ENCODE measurements at regions not wholly inside any gene's neighbourhood (a gene's known extent, or its start where the extent isn't known, plus 50 kb on each side); places are given as distances from the start of the nearest gene placed in this dataset.

- no peak for DNase-seq
- H3K4me3 Mint-ChIP-seq = peak overlapping the region in 1 of 8 donors; percentile 52
- H3K9me3 Mint-ChIP-seq = peaks cover 0 to 7% (median 1%) of the 10 kb centered on the region in 7 donors
- H3K27me3 Mint-ChIP-seq = peaks cover 1 to 17% (median 13%) of the 10 kb centered on the region in 3 donors
- ATAC-seq (ENCODE audit: low read depth in 2 of 2) = no peak
- no peaks in the 10 kb centered on the region for H3K36me3 Mint-ChIP-seq
- H3K27ac Mint-ChIP-seq = peak overlapping the region in 1 of 6 donors; percentile 45
- no peaks in the 10 kb centered on the region for H3K4me1 Mint-ChIP-seq
Observed at GRCh38 chr17:33493566-33493965, 200.5 kb upstream of the ASIC2 start.

DNA sequence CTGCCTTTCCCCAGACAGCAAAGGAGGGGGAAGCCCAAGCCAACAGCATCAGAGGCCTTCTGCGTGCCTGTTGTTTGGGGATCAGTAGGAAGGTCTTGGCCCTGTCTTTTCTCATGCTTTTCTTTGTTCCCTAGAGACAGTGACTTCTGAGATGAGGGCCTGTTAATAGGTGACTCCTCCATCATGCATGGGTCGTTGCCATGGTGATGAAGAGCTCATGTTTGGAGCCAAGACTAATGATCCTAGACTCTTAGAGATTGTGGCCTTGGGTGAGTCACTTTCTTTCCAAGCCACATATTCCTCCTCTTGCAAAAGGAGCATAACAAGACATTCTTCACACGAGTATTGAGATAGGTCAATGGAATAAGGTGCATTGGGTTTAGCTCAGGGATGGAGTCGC is 201.1 kb upstream of the ASIC2 start:
- Mint-ChIP-seq H3K4me1 (no peaks in the 10 kb centered on the region), H3K27ac (no peak overlapping the region), H3K36me3 (no peaks in the 10 kb centered on the region), H3K9me3 (peaks cover 0 to 7% (median 1%) of the 10 kb centered on the region in 7 donors), H3K4me3 (no peak overlapping the region), H3K27me3 (peaks cover 4 to 18% (median 13%) of the 10 kb centered on the region in 3 donors)
- ATAC-seq (ENCODE audit: low read depth in 2 of 2) (no peak), DNase-seq (no peak)

DNA sequence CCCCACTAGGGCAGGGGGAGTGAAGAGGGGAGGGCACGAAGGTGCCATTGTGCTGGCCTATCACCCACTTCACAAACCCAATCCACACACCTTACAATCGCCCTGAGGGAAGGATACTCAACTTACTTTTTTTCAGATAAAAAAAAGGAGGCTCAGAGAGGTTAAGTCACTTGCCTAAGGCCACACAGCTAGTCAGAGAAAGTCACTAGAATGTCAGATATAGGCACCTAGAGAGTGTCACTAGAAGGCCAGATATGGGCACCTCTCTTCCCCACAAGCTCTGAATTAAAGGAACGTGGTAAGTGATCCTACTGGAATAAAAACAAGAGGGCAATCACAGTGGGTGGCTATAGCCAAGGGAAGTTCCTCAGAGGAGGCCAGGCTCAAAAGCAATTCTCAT is 204.5 kb upstream of the ASIC2 start:
- H3K9me3 Mint-ChIP-seq = peaks cover 0 to 3% (median 0%) of the 10 kb centered on the region in 7 donors
- DNase-seq (no peak), ATAC-seq (ENCODE audit: low read depth in 2 of 2) (no peak)
- peaks cover 4 to 14% (median 14%) of the 10 kb centered on the region in 3 donors for H3K27me3 Mint-ChIP-seq
- no peaks in the 10 kb centered on the region for H3K36me3 Mint-ChIP-seq
- no peaks in the 10 kb centered on the region for H3K4me1 Mint-ChIP-seq
- no peak overlapping the region for H3K4me3 Mint-ChIP-seq
- H3K27ac Mint-ChIP-seq = no peak overlapping the region

DNA sequence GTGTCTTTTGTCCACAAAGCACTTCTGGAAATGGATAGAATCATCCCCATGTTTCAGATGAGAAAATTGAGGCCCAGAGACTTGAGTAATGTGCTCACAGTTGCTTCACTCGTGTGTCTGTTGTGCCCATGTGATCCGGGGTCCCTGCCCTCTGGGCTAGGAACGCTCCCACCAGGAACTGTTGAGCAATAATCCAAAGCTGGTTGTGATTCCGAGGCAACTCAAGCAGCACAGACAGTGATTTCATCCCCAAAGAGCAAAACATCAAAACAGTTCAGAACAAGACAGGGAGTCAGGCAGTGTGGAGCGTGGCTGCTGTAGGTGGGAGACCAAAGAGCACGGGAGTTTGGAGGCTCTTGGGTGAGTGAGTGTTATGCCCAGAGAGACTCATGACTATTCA is 205.0 kb upstream of the ASIC2 start:
- Mint-ChIP-seq H3K4me1 (no peaks in the 10 kb centered on the region), H3K36me3 (no peaks in the 10 kb centered on the region), H3K4me3 (no peak overlapping the region), H3K27me3 (peaks cover 4 to 14% (median 14%) of the 10 kb centered on the region in 3 donors), H3K9me3 (peaks cover 0 to 4% (median 0%) of the 10 kb centered on the region in 7 donors), H3K27ac (no peak overlapping the region)
- no peak for DNase-seq
- ATAC-seq (ENCODE audit: low read depth in 2 of 2) = no peak

DNA sequence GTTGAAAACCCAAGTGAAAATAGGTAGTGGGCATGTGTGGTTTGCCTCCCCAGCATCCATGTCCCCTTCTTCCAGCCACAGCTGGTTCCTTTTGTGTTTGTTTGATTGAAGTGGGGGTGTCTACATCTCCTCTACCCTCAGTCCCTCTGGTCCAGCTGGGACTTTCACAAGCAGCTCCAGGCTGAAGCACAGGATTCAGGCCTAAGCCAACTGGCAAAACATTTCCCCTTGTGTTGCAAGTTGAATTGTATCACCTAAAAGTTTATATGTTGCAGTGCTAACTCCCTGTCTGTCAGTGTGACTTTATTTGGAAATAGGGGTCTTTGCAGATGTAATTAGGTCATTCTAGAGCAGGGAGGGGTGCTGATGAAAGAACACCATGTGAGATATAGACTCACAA is 205.9 kb upstream of the ASIC2 start:
- H3K36me3 Mint-ChIP-seq = no peaks in the 10 kb centered on the region
- no peak overlapping the region for H3K27ac Mint-ChIP-seq
- peaks cover 4 to 14% (median 14%) of the 10 kb centered on the region in 3 donors for H3K27me3 Mint-ChIP-seq
- H3K9me3 Mint-ChIP-seq = peaks cover 0 to 7% (median 0%) of the 10 kb centered on the region in 7 donors
- no peaks in the 10 kb centered on the region for H3K4me1 Mint-ChIP-seq
- no peak for ATAC-seq (ENCODE audit: low read depth in 2 of 2)
- H3K4me3 Mint-ChIP-seq = no peak overlapping the region
- DNase-seq = no peak

- Mint-ChIP-seq H3K27me3 (peaks cover 7 to 14% (median 14%) of the 10 kb centered on the region in 3 donors), H3K4me1 (no peaks in the 10 kb centered on the region), H3K27ac (no peak overlapping the region), H3K4me3 (no peak overlapping the region), H3K9me3 (peaks cover 0 to 7% (median 0%) of the 10 kb centered on the region in 7 donors), H3K36me3 (no peaks in the 10 kb centered on the region)
- ATAC-seq (ENCODE audit: low read depth in 2 of 2) = no peak
- no peak for DNase-seq
Observed at GRCh38 chr17:33500151-33500550, 207.1 kb upstream of the ASIC2 start.

DNA sequence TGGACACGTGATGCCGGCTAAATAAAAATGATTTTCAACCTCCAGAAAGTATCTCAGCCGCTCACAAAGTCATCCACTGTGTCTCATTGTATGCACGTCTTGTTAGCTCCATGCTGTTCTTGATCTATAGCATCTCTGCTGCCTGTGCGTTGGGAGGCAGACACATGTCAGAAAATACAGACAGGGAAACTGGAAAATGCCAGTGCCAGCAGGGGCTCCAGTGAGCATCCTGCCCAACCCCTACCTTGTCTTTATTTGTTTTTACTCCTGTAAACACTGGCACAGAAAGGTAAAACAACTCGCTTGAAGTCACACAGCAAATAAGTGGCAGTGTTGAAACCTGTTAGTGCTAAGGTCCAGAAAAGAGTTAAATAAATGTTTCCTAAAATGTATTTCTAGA is 208.1 kb upstream of the ASIC2 start:
- DNase-seq (no peak), ATAC-seq (ENCODE audit: low read depth in 2 of 2) (no peak)
- H3K9me3 Mint-ChIP-seq = peaks cover 0 to 7% (median 0%) of the 10 kb centered on the region in 7 donors
- H3K27me3 Mint-ChIP-seq = peaks cover 7 to 19% (median 14%) of the 10 kb centered on the region in 3 donors
- no peaks in the 10 kb centered on the region for H3K36me3 Mint-ChIP-seq
- no peak overlapping the region for H3K27ac Mint-ChIP-seq
- H3K4me1 Mint-ChIP-seq = no peaks in the 10 kb centered on the region
- no peak overlapping the region for H3K4me3 Mint-ChIP-seq

DNA sequence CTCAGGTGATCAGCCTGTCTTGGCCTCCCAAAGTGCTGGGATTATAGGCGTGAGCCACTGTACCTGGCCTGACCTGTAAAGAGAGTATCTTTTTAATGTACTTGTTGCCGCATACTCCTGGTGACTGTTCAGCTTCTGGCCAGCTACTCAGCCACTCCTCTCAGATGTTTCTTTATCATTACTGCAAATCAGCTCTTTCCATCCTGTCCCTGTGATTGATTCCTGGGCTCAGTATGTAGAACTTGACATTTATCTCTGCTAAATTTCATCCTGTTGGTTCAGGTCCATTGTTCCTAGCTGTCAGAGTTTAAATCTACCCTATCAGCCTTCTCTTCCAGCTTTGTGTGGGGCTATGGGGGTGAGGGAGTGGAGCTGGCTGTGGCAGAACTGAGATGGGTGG is 211.5 kb upstream of the ASIC2 start:
- no peaks in the 10 kb centered on the region for H3K36me3 Mint-ChIP-seq
- no peak for DNase-seq
- ATAC-seq (ENCODE audit: low read depth in 2 of 2) = no peak
- no peak overlapping the region for H3K27ac Mint-ChIP-seq
- H3K4me1 Mint-ChIP-seq = no peaks in the 10 kb centered on the region
- peaks cover 0 to 5% (median 0%) of the 10 kb centered on the region in 7 donors for H3K9me3 Mint-ChIP-seq
- peaks cover 11 to 13% (median 13%) of the 10 kb centered on the region in 3 donors for H3K27me3 Mint-ChIP-seq
- no peak overlapping the region for H3K4me3 Mint-ChIP-seq

- Mint-ChIP-seq H3K27ac (no peak overlapping the region), H3K9me3 (peaks cover 0 to 9% (median 2%) of the 10 kb centered on the region in 7 donors), H3K27me3 (peaks cover 6 to 11% (median 8%) of the 10 kb centered on the region in 3 donors), H3K36me3 (no peaks in the 10 kb centered on the region), H3K4me1 (no peaks in the 10 kb centered on the region), H3K4me3 (no peak overlapping the region)
- no peak for DNase-seq
- ATAC-seq (ENCODE audit: low read depth in 2 of 2) = no peak
Observed at GRCh38 chr17:33506889-33507650, 214.0 kb upstream of the ASIC2 start.

GRCh38 chr17:33508215-33508614 is 215.1 kb upstream of the ASIC2 start:
- Mint-ChIP-seq H3K9me3 (peaks cover 0 to 13% (median 0%) of the 10 kb centered on the region in 7 donors), H3K36me3 (no peaks in the 10 kb centered on the region), H3K4me3 (no peak overlapping the region), H3K27ac (no peak overlapping the region), H3K27me3 (peaks cover 6 to 11% (median 8%) of the 10 kb centered on the region in 3 donors), H3K4me1 (no peaks in the 10 kb centered on the region)
- DNase-seq (no peak), ATAC-seq (ENCODE audit: low read depth in 2 of 2) (no peak)

DNA sequence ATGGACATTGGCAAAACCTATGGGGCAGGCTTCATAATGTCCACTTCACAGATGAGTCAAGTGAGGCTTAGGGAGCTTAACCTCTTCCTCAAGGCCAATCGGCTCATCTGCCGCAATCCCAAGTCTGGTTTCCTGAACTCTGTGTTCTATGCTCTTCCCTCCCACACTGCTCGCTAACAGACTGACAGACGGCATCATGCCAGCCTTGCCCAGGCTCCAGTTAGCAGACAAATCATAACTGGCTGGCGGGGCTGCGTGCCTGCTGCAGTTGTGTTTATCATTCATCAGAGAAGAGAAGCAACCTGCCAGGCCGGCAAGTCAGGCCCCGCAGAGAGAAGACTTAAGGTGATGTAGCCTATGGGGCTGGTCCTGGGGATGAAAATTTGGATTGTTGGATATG is 216.2 kb upstream of the ASIC2 start:
- ATAC-seq (ENCODE audit: low read depth in 2 of 2) = no peak
- no peak for DNase-seq

GRCh38 chr17:33511670-33512069 is 218.6 kb upstream of the ASIC2 start:
- DNase-seq = no peak
- H3K4me1 Mint-ChIP-seq = no peaks in the 10 kb centered on the region
- no peaks in the 10 kb centered on the region for H3K36me3 Mint-ChIP-seq
- no peak for ATAC-seq (ENCODE audit: low read depth in 2 of 2)
- H3K27ac Mint-ChIP-seq = peak overlapping the region in 1 of 6 donors; percentile 25
- peaks cover 0 to 12% (median 3%) of the 10 kb centered on the region in 7 donors for H3K9me3 Mint-ChIP-seq
- no peak overlapping the region for H3K4me3 Mint-ChIP-seq
- peaks cover 0 to 8% (median 6%) of the 10 kb centered on the region in 3 donors for H3K27me3 Mint-ChIP-seq

More for the DNA sequence above, 216.2 kb upstream of the ASIC2 start:
- Mint-ChIP-seq H3K27ac (no peak overlapping the region), H3K9me3 (peaks cover 0 to 12% (median 1%) of the 10 kb centered on the region in 7 donors), H3K4me3 (no peak overlapping the region), H3K27me3 (peaks cover 6 to 11% (median 8%) of the 10 kb centered on the region in 3 donors), H3K4me1 (no peaks in the 10 kb centered on the region), H3K36me3 (no peaks in the 10 kb centered on the region)

- ATAC-seq (ENCODE audit: low read depth in 2 of 2) = no peak
- no peak overlapping the region for H3K4me3 Mint-ChIP-seq
- no peak for DNase-seq
- H3K27ac Mint-ChIP-seq = no peak overlapping the region
- no peaks in the 10 kb centered on the region for H3K36me3 Mint-ChIP-seq
- peaks cover 0 to 8% (median 2%) of the 10 kb centered on the region in 3 donors for H3K27me3 Mint-ChIP-seq
- H3K9me3 Mint-ChIP-seq = peaks cover 0 to 12% (median 3%) of the 10 kb centered on the region in 7 donors
- H3K4me1 Mint-ChIP-seq = no peaks in the 10 kb centered on the region
Observed at GRCh38 chr17:33512113-33512512, 219.0 kb upstream of the ASIC2 start.

GRCh38 chr17:33513769-33514168 is 220.7 kb upstream of the ASIC2 start:
- Mint-ChIP-seq H3K36me3 (no peaks in the 10 kb centered on the region), H3K27ac (no peak overlapping the region), H3K9me3 (peaks cover 0 to 12% (median 3%) of the 10 kb centered on the region in 7 donors), H3K4me1 (no peaks in the 10 kb centered on the region), H3K4me3 (no peak overlapping the region), H3K27me3 (no peaks in the 10 kb centered on the region)
- ATAC-seq (ENCODE audit: low read depth in 2 of 2) = no peak
- no peak for DNase-seq
